NCI-H2227 (cell line): ENCODE measurements at regions not wholly inside any gene's neighbourhood (a gene's known extent, or its start where the extent isn't known, plus 50 kb on each side); places are given as distances from the start of the nearest gene placed in this dataset.
"Not testable (repeated sequence)": the region's sequence is repeated elsewhere in the genome, so short reads cannot be mapped to it uniquely, and the experiment has no call there.

Experiments used
- DNase-seq: peaks from one replicate; lab custom pipeline; 2025; ENCODE audit not compliant: unreplicated experiment; lab: John Stamatoyannopoulos, UW

DNA sequence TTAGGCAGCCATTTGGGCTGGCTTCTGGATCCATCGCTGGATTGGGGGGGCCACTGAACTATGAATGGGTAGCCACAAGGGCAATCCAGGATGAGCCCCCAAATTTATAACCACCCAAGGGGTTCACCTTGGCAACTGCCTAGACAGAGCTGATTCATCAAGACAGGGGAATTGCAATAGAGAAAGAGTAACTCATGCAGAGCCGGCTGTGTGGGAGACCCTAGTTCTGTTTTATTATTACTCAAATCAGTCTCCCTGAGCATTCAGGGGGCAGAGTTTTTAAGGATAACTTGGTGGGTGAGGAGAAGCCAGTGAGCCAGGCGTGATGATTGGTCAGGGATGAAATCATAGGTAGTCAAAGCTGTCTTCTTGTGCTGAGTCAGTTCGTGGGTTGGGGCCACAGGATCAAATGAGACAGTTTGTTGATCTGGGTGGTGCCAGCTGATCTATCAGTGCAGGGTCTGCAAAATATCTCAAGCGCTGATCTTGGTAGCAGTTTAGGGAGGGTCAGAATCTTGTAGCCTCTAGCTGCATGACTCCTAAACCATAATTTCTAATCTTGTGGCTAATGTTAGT is 57.9 kb downstream of the DNAJB9 start:
- no peak for DNase-seq

DNA sequence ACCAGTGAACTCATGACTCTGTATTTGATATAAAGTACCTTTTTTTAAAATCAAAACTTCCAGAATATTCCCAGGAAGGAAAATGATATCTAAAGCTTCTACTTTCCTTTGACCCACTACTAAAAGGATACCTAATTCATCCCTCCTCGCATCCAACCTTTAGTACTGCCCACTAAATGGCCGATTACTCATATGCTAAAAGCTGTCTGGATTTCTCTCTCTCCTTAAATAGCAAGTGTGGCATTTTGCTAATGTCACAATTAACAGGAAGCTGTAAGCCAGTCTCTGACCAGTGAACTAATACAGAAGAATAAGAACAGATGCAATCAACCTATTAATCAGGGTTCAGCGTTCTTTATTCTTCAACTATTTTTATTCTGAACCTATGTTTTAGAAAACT is 59.0 kb downstream of the DNAJB9 start:
- no peak for DNase-seq

GRCh38 chr7:108629651-108630400 is 60.2 kb downstream of the DNAJB9 start:
- DNase-seq: no peak

DNA sequence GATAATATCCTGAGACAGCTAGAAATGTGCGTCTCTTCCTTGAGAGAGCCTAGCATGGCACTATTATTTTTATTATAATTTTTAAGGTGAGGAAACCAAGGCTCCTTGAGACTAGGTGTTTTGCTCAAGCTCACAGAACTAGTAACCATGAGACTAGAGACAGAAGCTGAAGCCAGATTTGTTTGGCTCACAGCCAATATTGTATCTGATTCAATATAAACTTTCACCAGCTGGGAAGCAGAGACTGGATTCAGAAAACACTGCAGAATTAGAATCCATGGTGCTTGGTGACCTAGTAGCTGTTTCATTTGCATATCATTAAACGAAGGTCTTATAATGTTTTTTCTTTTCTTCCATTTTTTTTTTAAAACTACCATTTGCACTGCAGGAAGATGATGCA is 64.4 kb downstream of the DNAJB9 start:
- no peak for DNase-seq

- DNase-seq: no peak
These were observed 64.9 kb downstream of the DNAJB9 start for GRCh38 chr7:108634535-108634934.

GRCh38 chr7:108637049-108637621 is 67.5 kb downstream of the DNAJB9 start:
- DNase-seq: no peak

GRCh38 chr7:108642126-108642525 is 72.5 kb downstream of the DNAJB9 start:
- DNase-seq: no peak

DNA sequence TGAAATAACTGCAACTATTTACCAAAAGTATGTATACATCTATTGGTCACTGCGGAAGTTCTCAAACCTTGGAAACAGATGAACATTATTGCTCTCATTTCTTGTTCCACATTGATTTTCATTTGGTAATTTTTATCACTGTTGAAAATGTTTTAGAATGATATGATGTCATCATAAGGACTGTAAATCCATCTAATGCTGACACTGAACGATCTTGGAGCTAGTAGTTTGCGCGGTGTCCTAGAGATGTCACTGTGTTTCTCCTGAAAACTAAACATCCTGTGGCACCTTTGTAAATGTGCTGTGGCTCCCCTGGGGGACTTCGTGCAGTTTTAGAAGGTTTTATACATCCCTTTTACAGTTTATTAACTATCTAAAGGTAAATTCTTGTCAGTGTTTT is 73.5 kb downstream of the DNAJB9 start:
- no peak for DNase-seq

GRCh38 chr7:108648989-108649388 is 79.3 kb downstream of the DNAJB9 start:
- DNase-seq: no peak

- no peak for DNase-seq
These were observed 80.8 kb downstream of the DNAJB9 start for GRCh38 chr7:108650467-108650866.

DNA sequence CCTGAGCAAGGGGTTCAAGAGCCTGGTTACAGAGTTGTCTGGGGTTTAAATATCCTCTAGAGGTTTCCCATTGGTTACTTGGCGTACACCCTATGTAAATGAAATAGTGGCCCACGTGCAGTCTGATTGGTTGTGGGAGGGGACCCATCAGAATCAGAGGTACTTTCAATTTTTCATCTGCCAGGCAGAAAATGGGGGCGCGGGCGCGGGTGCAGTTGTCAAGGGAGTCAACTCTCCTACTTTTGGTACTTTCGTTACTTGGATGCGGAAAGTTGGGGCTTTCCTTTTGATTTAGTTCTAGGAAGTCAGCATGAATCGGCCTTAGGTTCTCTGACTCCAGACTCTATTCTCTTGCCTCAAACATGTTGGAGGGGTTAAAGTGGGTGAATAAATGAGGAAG is 83.2 kb downstream of the DNAJB9 start:
- no peak for DNase-seq

- no peak for DNase-seq
These were observed 83.9 kb downstream of the DNAJB9 start for GRCh38 chr7:108653526-108653925.

- DNase-seq: not testable (repeated sequence)
These were observed 87.6 kb downstream of the DNAJB9 start for GRCh38 chr7:108657140-108657726.

- no peak for DNase-seq
These were observed 89.6 kb downstream of the DNAJB9 start for GRCh38 chr7:108659261-108659660.

- no peak for DNase-seq
These were observed 90.2 kb downstream of the DNAJB9 start for GRCh38 chr7:108659867-108660266.

DNA sequence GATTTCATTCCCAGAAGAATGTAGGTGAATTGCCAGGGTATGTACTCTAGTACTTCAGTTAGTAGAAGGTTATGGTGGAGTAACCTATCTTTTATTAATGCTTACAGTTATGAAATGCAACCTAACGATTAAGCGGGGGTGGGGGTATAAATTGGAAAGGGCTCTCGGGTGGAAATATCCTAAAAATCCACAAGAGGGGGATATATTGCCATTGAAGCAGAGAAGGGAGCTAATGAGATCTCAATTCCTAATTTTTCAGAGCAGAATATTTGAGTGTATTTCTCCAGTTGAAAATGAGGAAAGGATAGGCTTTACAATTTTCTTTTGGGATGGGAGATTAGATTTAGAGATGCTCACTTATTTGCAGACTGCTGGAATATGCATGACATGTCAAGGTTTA is 90.8 kb downstream of the DNAJB9 start:
- DNase-seq: no peak

DNA sequence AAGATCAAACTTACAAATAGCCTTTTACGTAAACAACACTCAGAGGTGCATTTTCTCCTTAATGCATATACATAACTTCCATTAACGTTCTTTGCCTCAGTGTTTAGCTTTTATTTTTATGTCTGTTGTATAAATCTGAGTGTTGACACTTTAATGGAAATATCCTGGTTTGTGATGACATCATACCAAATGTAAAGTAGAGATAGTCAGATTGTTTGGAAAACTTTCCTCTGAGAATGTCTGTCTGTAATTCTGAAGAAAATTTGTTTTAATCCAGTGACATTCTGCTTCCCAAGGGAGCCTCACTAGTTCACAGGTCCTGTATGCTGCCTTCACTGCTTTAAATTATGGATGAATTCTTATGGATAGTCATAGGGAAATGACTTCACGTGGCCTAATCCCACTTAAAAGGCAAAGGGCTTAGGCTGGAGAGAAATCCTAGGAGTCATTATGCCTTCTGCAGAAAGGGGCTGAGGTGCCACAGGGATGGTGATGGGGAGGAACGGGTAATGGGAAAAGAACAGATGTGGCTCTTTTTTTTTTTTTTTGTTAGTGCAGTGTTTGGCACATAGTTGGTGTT is 93.2 kb downstream of the DNAJB9 start:
- DNase-seq: no peak

DNA sequence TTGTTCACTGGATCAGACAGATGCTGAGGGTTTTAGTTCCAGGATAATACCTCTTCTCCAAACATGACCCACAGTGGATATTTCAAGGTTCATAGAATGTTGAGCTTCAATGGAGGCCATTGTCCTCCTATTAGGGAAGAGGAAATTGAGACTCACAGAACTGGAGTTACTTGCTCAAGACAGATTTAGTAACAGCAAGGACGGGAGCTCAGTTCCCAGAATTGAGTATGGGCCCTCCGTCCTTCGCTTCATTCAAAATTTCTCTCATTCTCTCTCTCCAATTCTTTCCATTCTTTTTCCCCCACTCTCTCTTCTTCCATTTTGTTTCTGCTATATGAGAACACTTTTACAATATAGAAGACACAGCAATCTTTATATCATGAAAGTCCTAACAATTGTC is 94.0 kb downstream of the DNAJB9 start:
- no peak for DNase-seq

DNA sequence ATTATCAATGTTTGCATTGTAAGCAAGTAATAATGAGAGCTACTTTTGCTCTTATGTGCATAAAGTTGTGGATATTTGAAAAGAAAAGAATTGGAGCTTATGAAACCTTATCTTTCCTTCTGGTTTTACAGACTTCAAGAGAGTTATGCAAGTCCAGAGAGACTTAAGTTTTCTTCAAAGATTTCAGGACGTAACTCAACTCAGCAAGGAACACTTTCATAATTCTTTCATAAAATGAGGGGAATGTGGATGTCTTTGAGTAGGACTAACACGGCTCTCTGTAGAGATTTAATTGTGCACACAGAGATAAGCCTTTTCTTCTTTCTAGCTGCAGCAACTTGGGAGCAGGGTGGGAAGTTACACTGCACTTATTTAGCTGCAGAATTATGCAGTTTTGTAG is 97.5 kb downstream of the DNAJB9 start:
- no peak for DNase-seq

GRCh38 chr7:108669958-108670357 is 100.3 kb downstream of the DNAJB9 start:
- no peak for DNase-seq

GRCh38 chr7:108673699-108674098 is 104.0 kb downstream of the DNAJB9 start:
- not testable (repeated sequence) for DNase-seq

GRCh38 chr7:108684629-108685028 is 115.0 kb downstream of the DNAJB9 start:
- no peak for DNase-seq
